ENCODE measurements at regions not wholly inside any gene's neighbourhood (a gene's known extent, or its start where the extent isn't known, plus 50 kb on each side); places are given as distances from the start of the nearest gene placed in this dataset.

GRCh38 chr9:30193421-30193820, 2191.0 kb upstream of the ACO1 start:
- no peaks in the 10 kb centered on the region for H3K36me3 ChIP-seq (ENCODE audit: low read depth)
- H3K4me2 ChIP-seq = no peak overlapping the region
- no peak overlapping the region for H2AFZ ChIP-seq
- ChIA-PET POLR2A (ENCODE audit: unreplicated experiment) (no interaction called here), CTCF (no interaction called here)
- intact Hi-C loops (cut with micrococcal nuclease; ENCODE audit: unreplicated experiment) = no loop called here
- H3F3A ChIP-seq (ENCODE audit: insufficient read depth, low read depth) = no peaks in the 10 kb centered on the region
- no peak for DNase-seq
- no peak overlapping the region for H3K27ac ChIP-seq
- no TSS peak for BruUV-seq (replicated peaks)
- H3K27me3 ChIP-seq (ENCODE audit: insufficient read depth, low read depth) = no peaks in the 10 kb centered on the region
- no peaks in the 10 kb centered on the region for H4K20me1 ChIP-seq (ENCODE audit: insufficient read depth)
- H3K9me3 ChIP-seq (ENCODE audit: insufficient read depth, low read depth) = no peaks in the 10 kb centered on the region
- H3K79me2 ChIP-seq (ENCODE audit: low read depth) = no peaks in the 10 kb centered on the region
- H3K4me1 ChIP-seq (replicated peaks; ENCODE audit: insufficient read depth) = no peaks in the 10 kb centered on the region
- no peak overlapping the region for H3K4me3 ChIP-seq
- no peaks in the 10 kb centered on the region for H3K9me2 ChIP-seq (ENCODE audit: insufficient read depth)
- TF ChIP-seq EZH2 (IDR thresholded peaks at IDR 0.05; ENCODE audit: low read depth) (no peak), CTCF (conservative IDR thresholded peaks at IDR 0.05) (no peak)

GRCh38 chr9:30196941-30197340, 2187.5 kb upstream of the ACO1 start:
- no peaks in the 10 kb centered on the region for H3K27me3 ChIP-seq (ENCODE audit: insufficient read depth, low read depth)
- no peak for DNase-seq
- TF ChIP-seq EZH2 (IDR thresholded peaks at IDR 0.05; ENCODE audit: low read depth) = no peak
- no peak for TF ChIP-seq CTCF (conservative IDR thresholded peaks at IDR 0.05)
- H3F3A ChIP-seq (ENCODE audit: insufficient read depth, low read depth) = no peaks in the 10 kb centered on the region
- intact Hi-C loops (cut with micrococcal nuclease; ENCODE audit: unreplicated experiment) = no loop called here
- no peak overlapping the region for H3K4me2 ChIP-seq
- no TSS peak for BruUV-seq (replicated peaks)
- no peak overlapping the region for H2AFZ ChIP-seq
- no peaks in the 10 kb centered on the region for H3K9me2 ChIP-seq (ENCODE audit: insufficient read depth)
- H3K4me3 ChIP-seq = no peak overlapping the region
- H3K79me2 ChIP-seq (ENCODE audit: low read depth) = no peaks in the 10 kb centered on the region
- no peaks in the 10 kb centered on the region for H3K36me3 ChIP-seq (ENCODE audit: low read depth)
- H3K4me1 ChIP-seq (replicated peaks; ENCODE audit: insufficient read depth) = no peaks in the 10 kb centered on the region
- POLR2A ChIA-PET (ENCODE audit: unreplicated experiment) = no interaction called here
- H4K20me1 ChIP-seq (ENCODE audit: insufficient read depth) = no peaks in the 10 kb centered on the region
- CTCF ChIA-PET = no interaction called here
- no peak overlapping the region for H3K27ac ChIP-seq
- no peaks in the 10 kb centered on the region for H3K9me3 ChIP-seq (ENCODE audit: insufficient read depth, low read depth)

GRCh38 chr9:30197453-30197852, 2187.0 kb upstream of the ACO1 start:
- no peaks in the 10 kb centered on the region for H3K9me2 ChIP-seq (ENCODE audit: insufficient read depth)
- no peaks in the 10 kb centered on the region for H3K4me1 ChIP-seq (replicated peaks; ENCODE audit: insufficient read depth)
- H3K4me2 ChIP-seq = no peak overlapping the region
- no peak overlapping the region for H3K4me3 ChIP-seq
- no peaks in the 10 kb centered on the region for H3K27me3 ChIP-seq (ENCODE audit: insufficient read depth, low read depth)
- BruUV-seq (replicated peaks) = no TSS peak
- no peak for DNase-seq
- no peak overlapping the region for H2AFZ ChIP-seq
- no peaks in the 10 kb centered on the region for H4K20me1 ChIP-seq (ENCODE audit: insufficient read depth)
- H3K27ac ChIP-seq = no peak overlapping the region
- ChIA-PET POLR2A (ENCODE audit: unreplicated experiment) (no interaction called here), CTCF (no interaction called here)
- no peaks in the 10 kb centered on the region for H3K36me3 ChIP-seq (ENCODE audit: low read depth)
- H3K79me2 ChIP-seq (ENCODE audit: low read depth) = no peaks in the 10 kb centered on the region
- H3F3A ChIP-seq (ENCODE audit: insufficient read depth, low read depth) = no peaks in the 10 kb centered on the region
- no peak for TF ChIP-seq CTCF (conservative IDR thresholded peaks at IDR 0.05)
- no peak for TF ChIP-seq EZH2 (IDR thresholded peaks at IDR 0.05; ENCODE audit: low read depth)
- H3K9me3 ChIP-seq (ENCODE audit: insufficient read depth, low read depth) = no peaks in the 10 kb centered on the region
- intact Hi-C loops (cut with micrococcal nuclease; ENCODE audit: unreplicated experiment) = no loop called here

Measured in PC-9 (cell line).